ENCODE measurements at regions not wholly inside any gene's neighbourhood (a gene's known extent, or its start where the extent isn't known, plus 50 kb on each side); places are given as distances from the start of the nearest gene placed in this dataset.
A peak's percentile ranks its signal among the peaks of the same experiment; 100 is the strongest.

GRCh38 chr5:103827976-103828375 is 265.4 kb upstream of the NUDT12 start:
- Histone ChIP-seq H3K27me3 (replicated peaks) (no peaks in the 10 kb centered on the region), H3K27ac (no peak overlapping the region), H3K36me3 (replicated peaks) (no peaks in the 10 kb centered on the region), H3K4me3 (ENCODE audit: low read depth, low read length) (no peak overlapping the region)
- TF ChIP-seq, protein P1, sequence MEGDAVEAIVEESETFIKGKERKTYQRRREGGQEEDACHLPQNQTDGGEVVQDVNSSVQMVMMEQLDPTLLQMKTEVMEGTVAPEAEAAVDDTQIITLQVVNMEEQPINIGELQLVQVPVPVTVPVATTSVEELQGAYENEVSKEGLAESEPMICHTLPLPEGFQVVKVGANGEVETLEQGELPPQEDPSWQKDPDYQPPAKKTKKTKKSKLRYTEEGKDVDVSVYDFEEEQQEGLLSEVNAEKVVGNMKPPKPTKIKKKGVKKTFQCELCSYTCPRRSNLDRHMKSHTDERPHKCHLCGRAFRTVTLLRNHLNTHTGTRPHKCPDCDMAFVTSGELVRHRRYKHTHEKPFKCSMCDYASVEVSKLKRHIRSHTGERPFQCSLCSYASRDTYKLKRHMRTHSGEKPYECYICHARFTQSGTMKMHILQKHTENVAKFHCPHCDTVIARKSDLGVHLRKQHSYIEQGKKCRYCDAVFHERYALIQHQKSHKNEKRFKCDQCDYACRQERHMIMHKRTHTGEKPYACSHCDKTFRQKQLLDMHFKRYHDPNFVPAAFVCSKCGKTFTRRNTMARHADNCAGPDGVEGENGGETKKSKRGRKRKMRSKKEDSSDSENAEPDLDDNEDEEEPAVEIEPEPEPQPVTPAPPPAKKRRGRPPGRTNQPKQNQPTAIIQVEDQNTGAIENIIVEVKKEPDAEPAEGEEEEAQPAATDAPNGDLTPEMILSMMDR (IDR thresholded peaks at IDR 0.05; ENCODE audit: low read depth, low read length, missing control alignments), result no peak
- DNase-seq, result no peak
- in situ Hi-C loops (cut with HindIII; ENCODE audit: low pct_ligation_motif_present, low sequenced_read_pairs), result no loop called here

- DNase-seq, result no peak
- Histone ChIP-seq H3K27me3 (replicated peaks) (no peaks in the 10 kb centered on the region), H3K27ac (no peak overlapping the region), H3K36me3 (replicated peaks) (no peaks in the 10 kb centered on the region), H3K4me3 (ENCODE audit: low read depth, low read length) (no peak overlapping the region)
- in situ Hi-C loops (cut with HindIII; ENCODE audit: low pct_ligation_motif_present, low sequenced_read_pairs), result no loop called here
- TF ChIP-seq, protein P1 (IDR thresholded peaks at IDR 0.05; ENCODE audit: low read depth, low read length, missing control alignments), result no peak
Measured at GRCh38 chr5:103821361-103821760, 258.8 kb upstream of the NUDT12 start.

DNA sequence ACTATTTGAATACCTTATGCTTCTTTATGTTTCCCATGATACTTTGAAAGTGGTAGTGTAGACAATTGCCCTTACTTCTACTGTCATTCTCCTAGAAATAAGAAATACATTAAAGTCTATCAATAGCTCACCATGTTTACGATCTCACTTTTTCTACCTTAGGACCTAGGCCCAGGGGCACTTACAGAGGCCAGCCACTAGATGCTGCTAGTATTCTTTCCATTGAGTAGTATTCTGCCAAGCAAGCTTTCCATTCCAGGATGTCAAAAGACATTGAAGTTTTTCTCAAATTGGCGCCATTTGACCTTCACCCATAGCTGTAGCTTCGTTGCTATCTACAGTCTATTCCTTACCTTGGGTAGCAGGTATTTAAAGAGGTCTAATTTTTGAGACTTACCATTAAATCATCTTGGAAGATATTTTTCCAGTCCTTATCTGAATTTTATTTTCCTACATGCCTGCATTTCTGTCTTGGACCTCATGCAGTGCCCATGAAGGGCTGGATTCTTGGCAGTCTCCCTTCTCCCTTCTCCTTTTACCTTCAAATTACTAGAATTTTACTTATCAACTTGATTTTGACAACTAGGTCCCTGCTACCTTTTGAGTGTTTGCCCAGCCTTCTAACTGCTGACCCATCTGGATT is 246.0 kb upstream of the NUDT12 start:
- TF ChIP-seq, protein P1 (IDR thresholded peaks at IDR 0.05; ENCODE audit: low read depth, low read length, missing control alignments), result peak; percentile 100
- Histone ChIP-seq H3K4me3 (ENCODE audit: low read depth, low read length) (no peak overlapping the region), H3K27ac (no peak overlapping the region), H3K27me3 (replicated peaks) (no peaks in the 10 kb centered on the region), H3K36me3 (replicated peaks) (no peaks in the 10 kb centered on the region)
- DNase-seq, result peak; percentile 58
- in situ Hi-C loops (cut with HindIII; ENCODE audit: low pct_ligation_motif_present, low sequenced_read_pairs), result no loop called here

DNA sequence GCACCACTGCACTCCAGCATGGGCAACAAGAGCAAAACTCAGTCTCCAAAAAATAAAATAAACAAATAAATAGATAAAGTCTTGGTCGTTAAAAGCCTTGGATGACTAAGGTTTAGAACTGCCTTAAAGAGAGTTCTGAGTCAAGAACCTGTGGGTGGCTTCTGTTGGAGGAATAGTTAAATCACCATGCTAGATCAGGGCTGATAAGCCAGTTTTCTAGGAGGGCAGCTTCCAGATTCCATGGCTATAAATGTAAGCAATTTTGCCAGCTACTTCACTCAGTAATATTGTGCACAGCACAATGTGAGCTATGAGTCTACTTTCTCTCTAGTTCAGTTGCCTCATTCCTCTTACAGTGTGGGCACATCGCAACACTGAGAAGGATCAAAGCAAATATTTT is 242.1 kb upstream of the NUDT12 start:
- Histone ChIP-seq H3K27ac (no peak overlapping the region), H3K4me3 (ENCODE audit: low read depth, low read length) (no peak overlapping the region), H3K27me3 (replicated peaks) (no peaks in the 10 kb centered on the region), H3K36me3 (replicated peaks) (no peaks in the 10 kb centered on the region)
- peak; percentile 27 for DNase-seq
- in situ Hi-C loops (cut with HindIII; ENCODE audit: low pct_ligation_motif_present, low sequenced_read_pairs), result no loop called here
- TF ChIP-seq, protein P1 (IDR thresholded peaks at IDR 0.05; ENCODE audit: low read depth, low read length, missing control alignments), result no peak

- in situ Hi-C loops (cut with HindIII; ENCODE audit: low pct_ligation_motif_present, low sequenced_read_pairs), result no loop called here
- no peaks in the 10 kb centered on the region for H3K36me3 ChIP-seq (replicated peaks)
- no peak overlapping the region for H3K27ac ChIP-seq
Measured at GRCh38 chr5:103801681-103802080, 239.1 kb upstream of the NUDT12 start.

More at GRCh38 chr5:103801681-103802080, 239.1 kb upstream of the NUDT12 start:
- peak; percentile 53 for DNase-seq
- no peak overlapping the region for H3K4me3 ChIP-seq (ENCODE audit: low read depth, low read length)
- no peaks in the 10 kb centered on the region for H3K27me3 ChIP-seq (replicated peaks)
- TF ChIP-seq, protein P1 (IDR thresholded peaks at IDR 0.05; ENCODE audit: low read depth, low read length, missing control alignments), result no peak
